SK-N-SH treated with all-trans-retinoic acid at 6 μM for 48 hours (cell line): ENCODE measurements at regions not wholly inside any gene's neighbourhood (a gene's known extent, or its start where the extent isn't known, plus 50 kb on each side); places are given as distances from the start of the nearest gene placed in this dataset.

ENCODE experiments used
- ATAC-seq: fragments of 200-7000 bp; cut with Tn5 transposase; 3 replicates; pipeline ENCODE4 v1.9.1; 2020; ENCODE audit warnings: mild to moderate bottlenecking, moderate library complexity
- ARNTL ChIP-seq: fragments of 450-650 bp; formaldehyde crosslinking; IDR thresholded peaks from 2 replicates; pipeline ENCODE4 v1.5.0; 2020; ENCODE audit warnings: low read depth, mild to moderate bottlenecking, moderate library complexity, borderline replicate concordance
- CREB5 ChIP-seq: fragments of 250-450 bp; sonication (Bioruptor Pico); IDR thresholded peaks from 2 replicates; pipeline ENCODE4 v1.5.1; 2020; ENCODE audit warnings: low read depth, mild to moderate bottlenecking, moderate library complexity
- CSDC2 ChIP-seq: fragments of 250-450 bp; sonication (Bioruptor Pico); IDR thresholded peaks from 2 replicates; pipeline ENCODE4 v1.5.0; 2020; ENCODE audit warnings: mild to moderate bottlenecking, moderate library complexity
- CSRNP3 ChIP-seq: fragments of 250-450 bp; sonication (Bioruptor Pico); IDR thresholded peaks from 2 replicates; pipeline ENCODE4 v1.5.1; 2021; ENCODE audit warnings: mild to moderate bottlenecking, moderate library complexity
- ESRRG ChIP-seq: fragments of 250-450 bp; sonication (Bioruptor Pico); IDR thresholded peaks from 2 replicates; pipeline ENCODE4 v1.6.1; 2021; ENCODE audit warnings: mild to moderate bottlenecking
- GLIS3 ChIP-seq: fragments of 250-450 bp; sonication (Bioruptor Pico); IDR thresholded peaks from 2 replicates; pipeline ENCODE4 v1.5.0; 2020; ENCODE audit warnings: mild to moderate bottlenecking, moderate library complexity
- ISL1 ChIP-seq: fragments of 250-450 bp; sonication (Bioruptor Pico); IDR thresholded peaks from 2 replicates; pipeline ENCODE4 v2.1.2; 2022; ENCODE audit warnings: mild to moderate bottlenecking, moderate library complexity
- POU6F1 ChIP-seq: fragments of 250-450 bp; sonication (Bioruptor Pico); IDR thresholded peaks from 2 replicates; pipeline ENCODE4 v1.8.0; 2021; ENCODE audit warnings: low read depth, mild to moderate bottlenecking, moderate library complexity, borderline replicate concordance
- PPARA ChIP-seq: fragments of 250-450 bp; sonication (Bioruptor Pico); IDR thresholded peaks from 2 replicates; pipeline ENCODE4 v1.5.0; 2020; ENCODE audit warnings: mild to moderate bottlenecking, borderline replicate concordance
- RARB ChIP-seq: fragments of 250-450 bp; sonication (Bioruptor Pico); IDR thresholded peaks from 2 replicates; pipeline ENCODE4 v1.8.0; 2021; ENCODE audit warnings: mild to moderate bottlenecking, moderate library complexity
- SNAI2 ChIP-seq: fragments of 250-450 bp; sonication (Bioruptor Pico); IDR thresholded peaks from 2 replicates; pipeline ENCODE4 v1.5.0; 2020; ENCODE audit warnings: mild to moderate bottlenecking, moderate library complexity
- TCF4 ChIP-seq: fragments of 250-450 bp; sonication (Bioruptor Pico); IDR thresholded peaks from 2 replicates; pipeline ENCODE4 v1.8.0; 2021; ENCODE audit warnings: mild to moderate bottlenecking, moderate library complexity, borderline replicate concordance
- TOX ChIP-seq: fragments of 250-450 bp; sonication (Bioruptor Pico); IDR thresholded peaks from 2 replicates; pipeline ENCODE4 v1.8.0; 2021; ENCODE audit warnings: mild to moderate bottlenecking, moderate library complexity, borderline replicate concordance
- ZC3H10 ChIP-seq: fragments of 250-450 bp; sonication (Bioruptor Pico); IDR thresholded peaks from 2 replicates; pipeline ENCODE4 v1.5.1; 2021; ENCODE audit warnings: mild to moderate bottlenecking, moderate library complexity
- ZFP3 ChIP-seq: fragments of 250-450 bp; sonication (Bioruptor Pico); IDR thresholded peaks from 2 replicates; pipeline ENCODE4 v1.5.0; 2020; ENCODE audit warnings: mild to moderate bottlenecking, moderate library complexity
- ZFP30 ChIP-seq: fragments of 450-650 bp; formaldehyde crosslinking; IDR thresholded peaks from 2 replicates; pipeline ENCODE4 v1.5.0; 2022; ENCODE audit warnings: mild to moderate bottlenecking, moderate library complexity
- ZNF565 ChIP-seq: fragments of 450-650 bp; formaldehyde crosslinking; conservative IDR thresholded peaks from 2 replicates; pipeline ENCODE4 v1.5.0; 2020; ENCODE audit warnings: low read depth, mild to moderate bottlenecking, moderate library complexity
- ZNF70 ChIP-seq: fragments of 450-650 bp; formaldehyde crosslinking; IDR thresholded peaks from 2 replicates; pipeline ENCODE4 v1.5.0; 2020; ENCODE audit warnings: mild to moderate bottlenecking, moderate library complexity
- TF ChIP-seq, protein P1 (sequence below): fragments of 250-450 bp; sonication (Bioruptor Pico); IDR thresholded peaks from 2 replicates; pipeline ENCODE4 v1.5.0; 2020; ENCODE audit warnings: mild to moderate bottlenecking, moderate library complexity

DNA sequence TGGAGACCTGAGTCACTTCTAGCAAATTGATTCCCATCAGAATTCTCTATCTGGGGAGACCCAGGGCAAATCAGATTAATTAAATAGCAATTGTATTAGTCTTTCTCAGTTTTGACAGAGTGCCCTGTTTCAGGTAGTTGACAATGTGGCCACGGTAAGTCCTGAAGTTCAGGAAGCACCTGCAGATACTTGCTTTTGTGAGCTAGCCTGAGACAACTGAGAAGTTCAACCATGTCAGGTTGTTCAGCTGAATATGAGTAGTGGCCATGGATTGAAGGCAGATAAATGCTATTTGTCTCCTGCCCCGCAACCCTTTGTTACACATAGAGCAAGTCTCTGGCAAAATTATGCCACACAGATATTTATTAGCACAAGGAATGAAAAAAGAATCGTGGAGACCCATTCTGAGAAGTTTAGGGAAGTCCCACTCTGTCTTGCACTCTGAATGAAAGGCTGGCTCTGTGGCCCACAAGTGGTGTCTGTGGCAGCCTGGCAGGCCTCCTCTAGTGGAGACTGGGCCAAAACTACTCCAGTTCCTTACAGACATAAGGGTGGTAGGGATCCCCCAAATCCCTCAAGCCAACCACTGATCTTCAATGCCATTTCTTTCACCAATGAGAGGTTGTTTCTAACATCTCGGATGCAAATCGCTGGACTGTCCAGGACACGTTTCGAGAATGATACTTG is 61.3 kb downstream of the POU3F3 start (continued):
- TF ChIP-seq ISL1 (CRISPR knock-in tag), result no peak
- no peak for TF ChIP-seq ESRRG (CRISPR knock-in tag)
- TF ChIP-seq GLIS3, result no peak
- TF ChIP-seq ZFP30 (CRISPR knock-in tag), result no peak

DNA sequence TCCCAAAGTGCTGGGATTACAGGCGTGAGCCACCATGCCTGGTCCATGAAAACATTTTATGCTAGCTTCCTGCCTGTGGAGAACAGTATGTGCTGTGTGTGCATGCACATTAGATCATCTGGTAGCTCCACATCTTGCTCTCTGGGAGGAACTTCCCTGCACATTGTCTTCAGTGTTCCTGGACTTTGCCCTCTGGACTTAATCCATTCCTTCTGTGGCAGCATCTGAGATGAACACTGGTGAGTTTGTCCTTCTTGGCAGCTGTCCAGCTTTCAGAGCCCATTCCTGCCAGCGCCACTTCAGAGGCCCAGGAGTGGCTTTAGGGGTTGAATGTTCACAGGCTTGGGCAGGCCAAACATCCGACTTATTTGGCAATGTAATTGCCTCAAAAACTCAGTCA is 65.2 kb downstream of the POU3F3 start:
- ATAC-seq, result no peak
- TF ChIP-seq ARNTL (CRISPR knock-in tag), result no peak
- no peak for TF ChIP-seq TOX (CRISPR knock-in tag)
- no peak for TF ChIP-seq POU6F1 (CRISPR knock-in tag)
- TF ChIP-seq PPARA (CRISPR knock-in tag), result no peak
- TF ChIP-seq CSDC2, result no peak
- no peak for TF ChIP-seq CSRNP3 (CRISPR knock-in tag)
- TF ChIP-seq ZNF565 (CRISPR knock-in tag), result no peak
- no peak for TF ChIP-seq ZC3H10 (CRISPR knock-in tag)
- TF ChIP-seq, protein P1, sequence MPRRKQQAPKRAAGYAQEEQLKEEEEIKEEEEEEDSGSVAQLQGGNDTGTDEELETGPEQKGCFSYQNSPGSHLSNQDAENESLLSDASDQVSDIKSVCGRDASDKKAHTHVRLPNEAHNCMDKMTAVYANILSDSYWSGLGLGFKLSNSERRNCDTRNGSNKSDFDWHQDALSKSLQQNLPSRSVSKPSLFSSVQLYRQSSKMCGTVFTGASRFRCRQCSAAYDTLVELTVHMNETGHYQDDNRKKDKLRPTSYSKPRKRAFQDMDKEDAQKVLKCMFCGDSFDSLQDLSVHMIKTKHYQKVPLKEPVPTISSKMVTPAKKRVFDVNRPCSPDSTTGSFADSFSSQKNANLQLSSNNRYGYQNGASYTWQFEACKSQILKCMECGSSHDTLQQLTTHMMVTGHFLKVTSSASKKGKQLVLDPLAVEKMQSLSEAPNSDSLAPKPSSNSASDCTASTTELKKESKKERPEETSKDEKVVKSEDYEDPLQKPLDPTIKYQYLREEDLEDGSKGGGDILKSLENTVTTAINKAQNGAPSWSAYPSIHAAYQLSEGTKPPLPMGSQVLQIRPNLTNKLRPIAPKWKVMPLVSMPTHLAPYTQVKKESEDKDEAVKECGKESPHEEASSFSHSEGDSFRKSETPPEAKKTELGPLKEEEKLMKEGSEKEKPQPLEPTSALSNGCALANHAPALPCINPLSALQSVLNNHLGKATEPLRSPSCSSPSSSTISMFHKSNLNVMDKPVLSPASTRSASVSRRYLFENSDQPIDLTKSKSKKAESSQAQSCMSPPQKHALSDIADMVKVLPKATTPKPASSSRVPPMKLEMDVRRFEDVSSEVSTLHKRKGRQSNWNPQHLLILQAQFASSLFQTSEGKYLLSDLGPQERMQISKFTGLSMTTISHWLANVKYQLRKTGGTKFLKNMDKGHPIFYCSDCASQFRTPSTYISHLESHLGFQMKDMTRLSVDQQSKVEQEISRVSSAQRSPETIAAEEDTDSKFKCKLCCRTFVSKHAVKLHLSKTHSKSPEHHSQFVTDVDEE (CRISPR knock-in tag), result no peak

GRCh38 chr2:104923665-104924064 is 69.8 kb downstream of the POU3F3 start:
- no peak; the same call in 2 of the 3 replicates for ATAC-seq
- TF ChIP-seq ZNF70, result no peak
- no peak for TF ChIP-seq ISL1 (CRISPR knock-in tag)
- TF ChIP-seq ZC3H10 (CRISPR knock-in tag), result no peak
- TF ChIP-seq ZFP3 (CRISPR knock-in tag), result no peak
- TF ChIP-seq CREB5 (CRISPR knock-in tag), result no peak
- TF ChIP-seq ZFP30 (CRISPR knock-in tag), result no peak
- TF ChIP-seq TOX (CRISPR knock-in tag), result no peak
- no peak for TF ChIP-seq ZNF565 (CRISPR knock-in tag)
- no peak for TF ChIP-seq CSRNP3 (CRISPR knock-in tag)
- TF ChIP-seq ARNTL (CRISPR knock-in tag), result no peak
- no peak for TF ChIP-seq TCF4
- no peak for TF ChIP-seq CSDC2

DNA sequence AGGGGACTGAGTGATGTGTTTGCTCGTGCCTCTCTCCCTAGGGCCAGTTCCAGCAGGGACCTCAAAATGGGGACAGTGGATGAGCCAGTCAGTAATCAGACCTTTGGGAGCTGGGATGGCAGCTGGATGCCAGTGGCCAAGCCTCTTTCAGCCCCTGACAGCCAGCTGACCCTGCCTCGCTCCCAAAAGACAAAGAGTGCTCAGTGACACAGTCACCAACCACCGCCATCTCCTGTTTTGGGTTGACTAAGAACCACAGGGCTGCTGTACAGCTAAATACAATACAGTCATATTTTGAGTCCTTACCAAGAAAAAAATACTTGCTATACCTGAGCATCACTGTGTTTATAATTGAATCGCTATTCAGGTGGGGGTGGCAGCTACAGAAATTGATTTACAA is 75.7 kb downstream of the POU3F3 start:
- ATAC-seq, result no peak
- TF ChIP-seq SNAI2 (CRISPR knock-in tag) (no peak), CREB5 (CRISPR knock-in tag) (no peak), ZFP3 (CRISPR knock-in tag) (no peak), ZC3H10 (CRISPR knock-in tag) (no peak), POU6F1 (CRISPR knock-in tag) (no peak), ESRRG (CRISPR knock-in tag) (no peak), ZNF70 (no peak), PPARA (CRISPR knock-in tag) (no peak), ARNTL (CRISPR knock-in tag) (no peak), RARB (no peak), CSRNP3 (CRISPR knock-in tag) (no peak), GLIS3 (no peak), ISL1 (CRISPR knock-in tag) (no peak)
